ENCODE measurements at regions not wholly inside any gene's neighbourhood (a gene's known extent, or its start where the extent isn't known, plus 50 kb on each side); places are given as distances from the start of the nearest gene placed in this dataset.

DNA sequence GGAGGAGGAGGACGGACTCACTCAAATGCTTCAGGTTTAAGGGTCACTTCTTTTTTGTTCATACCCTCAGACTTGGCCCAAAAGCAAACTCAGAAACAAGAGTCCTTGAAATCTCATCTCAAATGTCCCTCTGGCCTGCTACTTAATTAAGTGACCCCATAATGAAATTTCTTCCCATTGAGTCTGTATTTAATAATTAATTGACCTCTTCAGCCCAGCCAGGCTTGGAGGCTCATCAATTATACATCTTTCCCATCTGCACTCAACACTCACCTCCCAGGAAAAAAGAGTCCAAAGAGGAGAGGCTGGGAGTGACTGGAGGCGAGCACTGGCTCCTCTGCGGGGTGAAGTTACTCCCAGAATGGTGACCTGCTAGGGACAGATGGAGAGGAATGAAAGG is 90.5 kb upstream of the EYA2 start:
- TF ChIP-seq, protein P1, sequence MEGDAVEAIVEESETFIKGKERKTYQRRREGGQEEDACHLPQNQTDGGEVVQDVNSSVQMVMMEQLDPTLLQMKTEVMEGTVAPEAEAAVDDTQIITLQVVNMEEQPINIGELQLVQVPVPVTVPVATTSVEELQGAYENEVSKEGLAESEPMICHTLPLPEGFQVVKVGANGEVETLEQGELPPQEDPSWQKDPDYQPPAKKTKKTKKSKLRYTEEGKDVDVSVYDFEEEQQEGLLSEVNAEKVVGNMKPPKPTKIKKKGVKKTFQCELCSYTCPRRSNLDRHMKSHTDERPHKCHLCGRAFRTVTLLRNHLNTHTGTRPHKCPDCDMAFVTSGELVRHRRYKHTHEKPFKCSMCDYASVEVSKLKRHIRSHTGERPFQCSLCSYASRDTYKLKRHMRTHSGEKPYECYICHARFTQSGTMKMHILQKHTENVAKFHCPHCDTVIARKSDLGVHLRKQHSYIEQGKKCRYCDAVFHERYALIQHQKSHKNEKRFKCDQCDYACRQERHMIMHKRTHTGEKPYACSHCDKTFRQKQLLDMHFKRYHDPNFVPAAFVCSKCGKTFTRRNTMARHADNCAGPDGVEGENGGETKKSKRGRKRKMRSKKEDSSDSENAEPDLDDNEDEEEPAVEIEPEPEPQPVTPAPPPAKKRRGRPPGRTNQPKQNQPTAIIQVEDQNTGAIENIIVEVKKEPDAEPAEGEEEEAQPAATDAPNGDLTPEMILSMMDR (IDR thresholded peaks at IDR 0.05; ENCODE audit: low read depth, low read length, missing control alignments): no peak
- no peak for DNase-seq (ENCODE audit: low read depth)
- in situ Hi-C loops (cut with HindIII; ENCODE audit: low sequenced_read_pairs): no loop called here
- no peak overlapping the region for H3K4me3 ChIP-seq (ENCODE audit: low read depth, low read length)

DNA sequence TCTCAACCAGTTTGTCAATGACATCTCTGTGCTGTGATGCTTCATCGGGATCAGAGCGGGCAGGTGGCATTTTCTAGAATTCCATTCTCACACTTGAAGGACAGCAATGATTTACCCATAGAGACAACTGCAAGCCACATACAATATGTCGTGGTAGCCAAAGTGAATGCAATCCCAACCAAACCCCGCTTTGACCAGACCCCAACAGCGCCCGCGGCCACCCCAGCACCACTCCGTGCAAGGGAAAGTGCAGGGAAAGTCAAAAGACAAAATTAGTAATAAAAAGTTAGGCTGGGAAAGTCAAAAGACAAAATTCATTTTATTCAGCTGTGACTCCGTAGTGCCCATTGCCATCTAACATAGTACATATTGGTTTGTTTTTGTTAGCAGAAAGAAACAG is 88.8 kb upstream of the EYA2 start:
- TF ChIP-seq, protein P1 (IDR thresholded peaks at IDR 0.05; ENCODE audit: low read depth, low read length, missing control alignments): no peak
- DNase-seq (ENCODE audit: low read depth): no peak
- in situ Hi-C loops (cut with HindIII; ENCODE audit: low sequenced_read_pairs): no loop called here

DNA sequence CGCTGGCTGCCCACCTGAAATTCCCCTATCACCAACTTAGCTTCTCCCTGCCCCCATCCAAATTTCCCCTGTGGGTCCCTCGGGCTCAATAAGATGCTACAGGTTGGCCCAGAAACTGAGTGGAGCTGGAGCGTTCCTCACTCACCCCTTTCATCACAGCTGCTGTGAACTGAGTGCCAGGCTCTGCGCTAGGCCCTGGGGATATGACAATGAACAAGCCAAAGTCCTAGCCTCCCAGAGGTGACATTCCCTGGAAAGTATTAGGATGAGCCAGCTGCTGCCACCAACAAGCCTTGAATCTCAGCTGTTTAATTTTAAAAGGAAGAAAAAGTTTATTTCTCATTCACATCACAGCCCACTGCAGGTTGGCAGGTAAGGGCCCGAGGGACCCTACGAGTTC is 86.6 kb upstream of the EYA2 start:
- no peak overlapping the region for H3K4me3 ChIP-seq (ENCODE audit: low read depth, low read length)
- in situ Hi-C loops (cut with HindIII; ENCODE audit: low sequenced_read_pairs): no loop called here
- no peak for DNase-seq (ENCODE audit: low read depth)
- TF ChIP-seq, protein P1 (IDR thresholded peaks at IDR 0.05; ENCODE audit: low read depth, low read length, missing control alignments): no peak

More for the DNA sequence above, 88.8 kb upstream of the EYA2 start:
- H3K4me3 ChIP-seq (ENCODE audit: low read depth, low read length): no peak overlapping the region

DNA sequence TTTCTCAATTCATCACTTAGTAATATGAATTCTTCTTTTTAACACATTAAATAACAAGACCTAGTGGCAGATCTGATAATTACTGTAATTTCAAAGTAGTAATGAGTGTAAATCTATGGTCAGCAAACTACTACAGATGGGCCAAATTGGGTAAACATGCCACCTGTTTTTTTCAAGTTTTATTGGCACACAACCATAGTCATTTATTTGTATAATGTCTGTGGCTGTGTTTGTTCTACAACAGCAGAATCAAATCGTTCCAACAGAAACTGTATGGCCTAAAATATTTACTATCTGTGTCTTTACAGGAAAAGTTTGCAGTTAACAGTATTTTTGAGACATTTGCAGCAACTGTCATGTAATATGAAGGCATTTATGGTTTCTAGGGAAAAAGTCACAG is 86.1 kb upstream of the EYA2 start:
- DNase-seq (ENCODE audit: low read depth): no peak
- TF ChIP-seq, protein P1 (IDR thresholded peaks at IDR 0.05; ENCODE audit: low read depth, low read length, missing control alignments): no peak
- in situ Hi-C loops (cut with HindIII; ENCODE audit: low sequenced_read_pairs): no loop called here
- H3K4me3 ChIP-seq (ENCODE audit: low read depth, low read length): no peak overlapping the region

DNA sequence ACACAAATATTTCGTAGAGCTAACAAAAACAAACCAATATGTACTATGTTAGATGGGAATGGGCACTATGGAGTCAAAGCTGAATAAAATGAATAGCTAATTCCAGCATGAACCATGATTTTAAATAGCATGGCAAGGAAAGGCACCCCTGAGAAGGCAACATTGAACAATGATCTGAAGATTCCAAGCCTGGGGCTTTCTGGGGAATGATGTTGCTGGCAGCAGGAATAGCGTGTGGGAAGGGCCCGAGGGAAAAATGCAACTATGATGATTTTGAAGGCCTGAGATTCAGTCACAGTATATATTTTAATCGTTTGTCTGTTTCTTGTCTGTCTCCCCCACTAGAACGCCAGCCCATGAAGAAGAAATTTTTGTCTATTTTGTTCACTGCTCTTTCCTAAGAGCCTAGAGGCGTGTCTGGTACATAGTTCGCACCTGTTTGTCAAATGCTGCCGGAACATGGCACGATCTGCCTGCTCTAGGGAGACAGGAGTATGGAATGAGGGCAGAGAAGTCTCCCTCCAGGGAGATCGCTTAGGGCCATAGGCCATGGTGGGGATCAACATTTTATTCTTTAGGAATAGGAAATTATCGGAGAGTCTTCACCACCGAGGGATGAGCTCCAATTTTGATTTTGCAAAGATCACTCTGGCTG is 84.8 kb upstream of the EYA2 start:
- TF ChIP-seq, protein P1 (IDR thresholded peaks at IDR 0.05; ENCODE audit: low read depth, low read length, missing control alignments): no peak
- DNase-seq (ENCODE audit: low read depth): no peak
- H3K4me3 ChIP-seq (ENCODE audit: low read depth, low read length): no peak overlapping the region

DNA sequence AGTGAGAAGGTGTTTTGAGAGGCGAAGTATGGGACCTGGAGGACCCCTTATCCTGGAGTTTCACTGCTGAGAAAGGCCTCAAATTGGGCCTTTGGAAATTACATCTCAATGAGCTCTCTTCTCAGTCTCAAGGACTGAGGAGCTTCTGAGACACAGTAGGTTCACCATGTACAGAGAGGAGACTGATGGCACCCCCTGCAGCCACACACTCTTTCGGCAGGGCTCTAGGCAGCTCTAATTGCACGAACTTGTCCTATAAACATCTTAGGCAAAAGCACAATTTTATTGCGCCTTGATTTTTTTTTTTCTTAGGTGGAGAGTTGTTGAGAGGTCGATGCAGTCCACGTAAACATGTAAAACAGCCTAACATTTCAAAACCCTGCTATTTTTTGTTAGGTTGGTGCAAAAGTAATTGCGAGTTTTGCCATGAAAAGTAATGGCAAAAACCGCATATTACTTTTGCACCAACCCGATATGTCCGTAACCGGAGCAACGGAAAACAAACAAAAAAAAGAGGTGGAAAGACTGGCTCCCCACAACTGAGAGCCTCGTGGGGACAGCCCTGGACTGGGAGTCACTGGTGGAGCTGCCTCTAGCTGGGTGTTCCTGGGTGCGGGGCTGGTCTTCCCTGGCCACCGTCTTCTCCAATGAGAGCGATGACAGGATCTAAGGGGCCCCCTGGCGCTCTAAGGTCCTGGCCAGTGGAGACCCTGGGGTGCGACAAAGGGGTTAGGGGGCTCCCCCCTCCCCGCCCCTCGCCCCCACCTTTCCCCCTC is 84.0 kb upstream of the EYA2 start:
- no peak for DNase-seq (ENCODE audit: low read depth)
- in situ Hi-C loops (cut with HindIII; ENCODE audit: low sequenced_read_pairs): no loop called here
- TF ChIP-seq, protein P1 (IDR thresholded peaks at IDR 0.05; ENCODE audit: low read depth, low read length, missing control alignments): no peak
- H3K4me3 ChIP-seq (ENCODE audit: low read depth, low read length): no peak overlapping the region

More for the DNA sequence above, 84.8 kb upstream of the EYA2 start:
- in situ Hi-C loops (cut with HindIII; ENCODE audit: low sequenced_read_pairs): no loop called here

All from astrocyte of the cerebellum (primary cell).